ENCODE measurements at regions not wholly inside any gene's neighbourhood (a gene's known extent, or its start where the extent isn't known, plus 50 kb on each side); places are given as distances from the start of the nearest gene placed in this dataset.

DNA sequence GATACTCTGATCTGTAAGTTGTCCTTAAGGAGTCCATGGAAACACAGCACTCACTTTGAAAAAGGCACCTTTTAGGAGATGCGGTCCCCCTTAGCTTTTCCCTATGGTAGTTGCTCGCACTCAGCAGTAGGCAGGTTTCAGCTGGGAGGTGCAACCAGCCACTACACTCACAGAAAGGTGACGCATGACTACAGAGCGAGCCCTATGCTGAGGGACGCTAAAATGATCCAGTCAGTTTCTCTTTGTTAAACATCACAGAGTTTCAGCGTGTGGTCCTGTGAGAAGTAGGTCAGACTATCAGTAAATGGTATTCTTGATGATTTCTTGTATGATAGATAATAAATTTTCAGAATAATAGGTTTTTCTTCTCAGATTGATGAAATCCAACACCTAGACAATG is 362.7 kb upstream of the MIR17HG start (continued):
- TF ChIP-seq, protein P1, sequence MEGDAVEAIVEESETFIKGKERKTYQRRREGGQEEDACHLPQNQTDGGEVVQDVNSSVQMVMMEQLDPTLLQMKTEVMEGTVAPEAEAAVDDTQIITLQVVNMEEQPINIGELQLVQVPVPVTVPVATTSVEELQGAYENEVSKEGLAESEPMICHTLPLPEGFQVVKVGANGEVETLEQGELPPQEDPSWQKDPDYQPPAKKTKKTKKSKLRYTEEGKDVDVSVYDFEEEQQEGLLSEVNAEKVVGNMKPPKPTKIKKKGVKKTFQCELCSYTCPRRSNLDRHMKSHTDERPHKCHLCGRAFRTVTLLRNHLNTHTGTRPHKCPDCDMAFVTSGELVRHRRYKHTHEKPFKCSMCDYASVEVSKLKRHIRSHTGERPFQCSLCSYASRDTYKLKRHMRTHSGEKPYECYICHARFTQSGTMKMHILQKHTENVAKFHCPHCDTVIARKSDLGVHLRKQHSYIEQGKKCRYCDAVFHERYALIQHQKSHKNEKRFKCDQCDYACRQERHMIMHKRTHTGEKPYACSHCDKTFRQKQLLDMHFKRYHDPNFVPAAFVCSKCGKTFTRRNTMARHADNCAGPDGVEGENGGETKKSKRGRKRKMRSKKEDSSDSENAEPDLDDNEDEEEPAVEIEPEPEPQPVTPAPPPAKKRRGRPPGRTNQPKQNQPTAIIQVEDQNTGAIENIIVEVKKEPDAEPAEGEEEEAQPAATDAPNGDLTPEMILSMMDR (conservative IDR thresholded peaks at IDR 0.05; ENCODE audit: low read depth in 2 of 2): no peak
- TF ChIP-seq, protein P2, sequence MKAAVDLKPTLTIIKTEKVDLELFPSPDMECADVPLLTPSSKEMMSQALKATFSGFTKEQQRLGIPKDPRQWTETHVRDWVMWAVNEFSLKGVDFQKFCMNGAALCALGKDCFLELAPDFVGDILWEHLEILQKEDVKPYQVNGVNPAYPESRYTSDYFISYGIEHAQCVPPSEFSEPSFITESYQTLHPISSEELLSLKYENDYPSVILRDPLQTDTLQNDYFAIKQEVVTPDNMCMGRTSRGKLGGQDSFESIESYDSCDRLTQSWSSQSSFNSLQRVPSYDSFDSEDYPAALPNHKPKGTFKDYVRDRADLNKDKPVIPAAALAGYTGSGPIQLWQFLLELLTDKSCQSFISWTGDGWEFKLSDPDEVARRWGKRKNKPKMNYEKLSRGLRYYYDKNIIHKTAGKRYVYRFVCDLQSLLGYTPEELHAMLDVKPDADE (IDR thresholded peaks at IDR 0.05): no peak
- TF ChIP-seq CREB1 (CRISPR knock-in tag; IDR thresholded peaks at IDR 0.05; ENCODE audit: low read depth): no peak
- TF ChIP-seq JUNB (IDR thresholded peaks at IDR 0.05; ENCODE audit: unreplicated experiment): no peak
- TF ChIP-seq NANOG (IDR thresholded peaks at IDR 0.05; ENCODE audit: borderline replicate concordance): no peak
- TF ChIP-seq, protein P3, sequence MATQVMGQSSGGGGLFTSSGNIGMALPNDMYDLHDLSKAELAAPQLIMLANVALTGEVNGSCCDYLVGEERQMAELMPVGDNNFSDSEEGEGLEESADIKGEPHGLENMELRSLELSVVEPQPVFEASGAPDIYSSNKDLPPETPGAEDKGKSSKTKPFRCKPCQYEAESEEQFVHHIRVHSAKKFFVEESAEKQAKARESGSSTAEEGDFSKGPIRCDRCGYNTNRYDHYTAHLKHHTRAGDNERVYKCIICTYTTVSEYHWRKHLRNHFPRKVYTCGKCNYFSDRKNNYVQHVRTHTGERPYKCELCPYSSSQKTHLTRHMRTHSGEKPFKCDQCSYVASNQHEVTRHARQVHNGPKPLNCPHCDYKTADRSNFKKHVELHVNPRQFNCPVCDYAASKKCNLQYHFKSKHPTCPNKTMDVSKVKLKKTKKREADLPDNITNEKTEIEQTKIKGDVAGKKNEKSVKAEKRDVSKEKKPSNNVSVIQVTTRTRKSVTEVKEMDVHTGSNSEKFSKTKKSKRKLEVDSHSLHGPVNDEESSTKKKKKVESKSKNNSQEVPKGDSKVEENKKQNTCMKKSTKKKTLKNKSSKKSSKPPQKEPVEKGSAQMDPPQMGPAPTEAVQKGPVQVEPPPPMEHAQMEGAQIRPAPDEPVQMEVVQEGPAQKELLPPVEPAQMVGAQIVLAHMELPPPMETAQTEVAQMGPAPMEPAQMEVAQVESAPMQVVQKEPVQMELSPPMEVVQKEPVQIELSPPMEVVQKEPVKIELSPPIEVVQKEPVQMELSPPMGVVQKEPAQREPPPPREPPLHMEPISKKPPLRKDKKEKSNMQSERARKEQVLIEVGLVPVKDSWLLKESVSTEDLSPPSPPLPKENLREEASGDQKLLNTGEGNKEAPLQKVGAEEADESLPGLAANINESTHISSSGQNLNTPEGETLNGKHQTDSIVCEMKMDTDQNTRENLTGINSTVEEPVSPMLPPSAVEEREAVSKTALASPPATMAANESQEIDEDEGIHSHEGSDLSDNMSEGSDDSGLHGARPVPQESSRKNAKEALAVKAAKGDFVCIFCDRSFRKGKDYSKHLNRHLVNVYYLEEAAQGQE (IDR thresholded peaks at IDR 0.05; ENCODE audit: unreplicated experiment): no peak

DNA sequence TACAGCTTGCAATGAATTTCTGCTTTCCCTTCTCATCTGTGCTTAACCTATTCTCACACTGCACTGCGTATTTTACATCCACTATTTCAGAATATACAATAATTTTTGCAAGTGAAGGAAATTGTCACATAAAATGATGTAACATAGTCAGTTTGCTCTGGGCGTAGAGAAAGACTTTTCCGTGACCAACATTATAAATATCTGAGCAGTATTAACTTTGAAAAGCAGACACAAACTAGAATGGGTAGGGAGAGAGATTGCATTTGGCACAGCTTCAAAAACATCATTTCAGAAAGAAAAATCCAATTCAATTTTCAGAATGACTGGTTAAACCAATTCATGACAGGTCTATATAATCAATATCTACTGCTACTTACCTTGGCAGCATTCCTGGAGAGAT is 352.5 kb upstream of the MIR17HG start:
- no peaks in the 10 kb centered on the region for H3K4me1 ChIP-seq (ENCODE audit: insufficient read depth)
- Mint-ChIP-seq H3K4me1 (no peaks in the 10 kb centered on the region), H3K27ac (no peak overlapping the region), H3K36me3 (ENCODE audit: low read depth) (no peaks in the 10 kb centered on the region), H3K9me3 (no peaks in the 10 kb centered on the region), H3K4me3 (no peak overlapping the region), H3K27me3 (ENCODE audit: insufficient read depth, low read depth, poor library complexity) (no peaks in the 10 kb centered on the region)
- H3F3A ChIP-seq (replicated peaks; ENCODE audit: low read depth): no peaks in the 10 kb centered on the region
- no peak for ATAC-seq
- no peaks in the 10 kb centered on the region for H3K27me3 ChIP-seq (ENCODE audit: insufficient read depth)
- DNase-seq (ENCODE audit: low spot score): no peak
- H4K20me1 ChIP-seq (replicated peaks; ENCODE audit: insufficient read depth): no peaks in the 10 kb centered on the region
- TF ChIP-seq ZNF114 (CRISPR knock-in tag; IDR thresholded peaks at IDR 0.05) (no peak), EZH2 (IDR thresholded peaks at IDR 0.05; ENCODE audit: low read depth, unreplicated experiment) (no peak), POLR2AphosphoS5 (IDR thresholded peaks at IDR 0.05; ENCODE audit: low read depth) (no peak), ZNF331 (CRISPR knock-in tag; IDR thresholded peaks at IDR 0.05; ENCODE audit: low read depth) (no peak), CREB1 (CRISPR knock-in tag; IDR thresholded peaks at IDR 0.05; ENCODE audit: low read depth) (no peak)
- H3K4me3 ChIP-seq: no peak overlapping the region
- H3K4me2 ChIP-seq: no peak overlapping the region
- no peaks in the 10 kb centered on the region for H3K79me2 ChIP-seq (replicated peaks; ENCODE audit: insufficient read depth)
- H2AFZ ChIP-seq: no peak overlapping the region
- no peaks in the 10 kb centered on the region for H3K9me2 ChIP-seq (ENCODE audit: insufficient read depth)
- no peaks in the 10 kb centered on the region for H3K36me3 ChIP-seq (ENCODE audit: insufficient read depth)
- H3K27ac ChIP-seq (ENCODE audit: low read depth): no peak overlapping the region

Data from GM23338 (cell line).